HL-60 (cell line): ENCODE measurements at regions not wholly inside any gene's neighbourhood (a gene's known extent, or its start where the extent isn't known, plus 50 kb on each side); places are given as distances from the start of the nearest gene placed in this dataset.

ENCODE experiments used
- CTCF ChIP-seq: IDR thresholded peaks from one replicate; pipeline ENCODE4 v1.5.1; 2011; ENCODE audit warnings: low read length, control low read depth, inconsistent platforms; ENCODE audit not compliant: insufficient read depth
- POLR2AphosphoS5 ChIP-seq: IDR thresholded peaks from 2 replicates; pipeline ENCODE4 v1.6.1; 2012; ENCODE audit warnings: low read depth

DNA sequence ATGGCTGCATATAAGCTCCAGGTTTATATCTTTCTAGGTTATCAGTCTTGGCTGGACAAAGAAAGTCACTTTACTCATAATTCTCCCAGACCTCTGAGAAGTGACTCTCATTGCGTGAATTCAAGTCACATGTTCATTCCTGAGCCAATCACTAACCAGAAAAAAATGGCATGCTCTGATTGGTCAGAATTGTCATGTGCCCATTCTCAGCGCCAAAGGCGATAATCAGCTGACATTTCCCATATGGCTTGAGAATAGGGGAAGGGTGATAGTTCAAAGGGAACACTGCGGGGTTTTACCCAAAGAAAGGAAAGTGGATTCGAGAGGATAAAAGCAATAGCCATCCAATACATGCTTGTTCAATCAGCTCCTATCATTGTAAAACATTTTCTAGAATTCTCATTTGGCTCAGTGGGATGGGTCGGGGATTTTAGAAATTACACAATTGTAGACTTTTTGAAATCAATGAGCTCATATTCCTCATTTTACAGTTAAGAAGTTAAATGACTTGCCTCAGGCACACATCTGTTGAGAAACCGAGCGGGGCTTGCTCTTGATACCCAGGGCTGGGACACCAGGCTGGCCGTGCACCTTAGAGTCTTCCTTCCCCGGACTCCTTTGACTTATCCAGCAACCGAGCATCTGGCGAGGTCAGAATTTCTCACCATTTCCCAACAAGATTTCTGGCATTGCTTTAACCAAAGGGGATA, 454.0 kb upstream of the TBX3 start:
- TF ChIP-seq CTCF = no peak
- no peak for TF ChIP-seq POLR2AphosphoS5
